GM13977 (cell line): ENCODE measurements at regions not wholly inside any gene's neighbourhood (a gene's known extent, or its start where the extent isn't known, plus 50 kb on each side); places are given as distances from the start of the nearest gene placed in this dataset.

ENCODE experiments used
- DNase-seq: peaks from one replicate; pipeline ENCODE4 v3.0.0; 2012; ENCODE audit warnings: low spot score
- in situ Hi-C: fragments of 300-500 bp; cut with MboI; formaldehyde crosslinking; loops from one replicate; pipeline ENCODE4 v1.12.0; 2022; ENCODE audit warnings: low sequenced_read_pairs, low pct_unique_long_range_greater_than_20kb, mixed read lengths, inconsistent platforms; ENCODE audit not compliant: unreplicated experiment
- TF ChIP-seq, protein P1 (sequence below): IDR thresholded peaks from 2 replicates; pipeline ENCODE4 v1.5.1; 2012; ENCODE audit warnings: mild to moderate bottlenecking, control low read depth; ENCODE audit not compliant: insufficient read depth; ENCODE audit errors: extremely low read depth, missing control alignments

DNA sequence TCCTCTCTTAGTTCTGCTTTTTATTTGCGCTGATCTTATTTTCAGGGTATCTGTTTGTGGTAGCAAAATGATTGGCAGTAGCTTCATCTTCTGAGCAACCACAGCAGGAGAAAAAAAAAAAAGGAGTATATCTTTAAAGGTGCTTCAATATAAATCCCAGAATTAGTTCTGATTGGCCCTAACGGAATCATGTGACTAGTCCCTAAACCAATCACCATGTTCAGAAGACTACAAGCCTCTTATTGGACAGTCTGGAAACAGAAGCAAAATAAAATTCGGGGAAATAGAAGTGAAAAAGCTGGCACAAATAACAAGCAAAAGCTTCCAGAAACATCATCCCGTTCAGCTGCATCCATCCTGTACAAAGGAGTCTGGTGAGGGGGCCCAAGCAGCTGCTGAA is 49.9 kb upstream of the PTPRO start:
- no peak for DNase-seq
- in situ Hi-C loops: loop anchor here (10.0 kb wide), 1 partner anchor 252 kb away; no protein-coding TSS in a partner anchor
- TF ChIP-seq, protein P1, sequence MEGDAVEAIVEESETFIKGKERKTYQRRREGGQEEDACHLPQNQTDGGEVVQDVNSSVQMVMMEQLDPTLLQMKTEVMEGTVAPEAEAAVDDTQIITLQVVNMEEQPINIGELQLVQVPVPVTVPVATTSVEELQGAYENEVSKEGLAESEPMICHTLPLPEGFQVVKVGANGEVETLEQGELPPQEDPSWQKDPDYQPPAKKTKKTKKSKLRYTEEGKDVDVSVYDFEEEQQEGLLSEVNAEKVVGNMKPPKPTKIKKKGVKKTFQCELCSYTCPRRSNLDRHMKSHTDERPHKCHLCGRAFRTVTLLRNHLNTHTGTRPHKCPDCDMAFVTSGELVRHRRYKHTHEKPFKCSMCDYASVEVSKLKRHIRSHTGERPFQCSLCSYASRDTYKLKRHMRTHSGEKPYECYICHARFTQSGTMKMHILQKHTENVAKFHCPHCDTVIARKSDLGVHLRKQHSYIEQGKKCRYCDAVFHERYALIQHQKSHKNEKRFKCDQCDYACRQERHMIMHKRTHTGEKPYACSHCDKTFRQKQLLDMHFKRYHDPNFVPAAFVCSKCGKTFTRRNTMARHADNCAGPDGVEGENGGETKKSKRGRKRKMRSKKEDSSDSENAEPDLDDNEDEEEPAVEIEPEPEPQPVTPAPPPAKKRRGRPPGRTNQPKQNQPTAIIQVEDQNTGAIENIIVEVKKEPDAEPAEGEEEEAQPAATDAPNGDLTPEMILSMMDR: no peak
